ENCODE measurements at regions not wholly inside any gene's neighbourhood (a gene's known extent, or its start where the extent isn't known, plus 50 kb on each side); places are given as distances from the start of the nearest gene placed in this dataset.

GRCh38 chr15:39270934-39271333 is 309.9 kb upstream of the THBS1 start:
- ATAC-seq = peak; percentile 82
- TF ChIP-seq TCF4 (CRISPR knock-in tag; IDR thresholded peaks at IDR 0.05; ENCODE audit: borderline replicate concordance) (no peak), ARNTL (CRISPR knock-in tag; IDR thresholded peaks at IDR 0.05; ENCODE audit: borderline replicate concordance, low read depth) (no peak), CSRNP3 (CRISPR knock-in tag; IDR thresholded peaks at IDR 0.05) (no peak), TSHZ2 (CRISPR knock-in tag; IDR thresholded peaks at IDR 0.05) (no peak), CREB5 (CRISPR knock-in tag; IDR thresholded peaks at IDR 0.05; ENCODE audit: low read depth) (no peak), ZNF565 (CRISPR knock-in tag; conservative IDR thresholded peaks at IDR 0.05; ENCODE audit: low read depth) (no peak), PPARA (CRISPR knock-in tag; IDR thresholded peaks at IDR 0.05; ENCODE audit: borderline replicate concordance) (no peak), ZNF8 (CRISPR knock-in tag; IDR thresholded peaks at IDR 0.05) (no peak), ZC3H10 (CRISPR knock-in tag; IDR thresholded peaks at IDR 0.05) (no peak), CSDC2 (CRISPR knock-in tag; IDR thresholded peaks at IDR 0.05) (no peak), TOX (CRISPR knock-in tag; IDR thresholded peaks at IDR 0.05; ENCODE audit: borderline replicate concordance) (no peak), PATZ1 (CRISPR knock-in tag; IDR thresholded peaks at IDR 0.05; ENCODE audit: borderline replicate concordance) (no peak), BACH2 (CRISPR knock-in tag; IDR thresholded peaks at IDR 0.05; ENCODE audit: borderline replicate concordance) (no peak), ZNF70 (CRISPR knock-in tag; IDR thresholded peaks at IDR 0.05) (no peak), ESRRG (CRISPR knock-in tag; IDR thresholded peaks at IDR 0.05) (no peak), RARB (CRISPR knock-in tag; IDR thresholded peaks at IDR 0.05) (no peak), GLIS3 (CRISPR knock-in tag; IDR thresholded peaks at IDR 0.05) (no peak), OSR1 (CRISPR knock-in tag; IDR thresholded peaks at IDR 0.05) (no peak)

GRCh38 chr15:39272901-39273300 is 308.0 kb upstream of the THBS1 start:
- ATAC-seq = no peak
- TF ChIP-seq ZFP30 (CRISPR knock-in tag; IDR thresholded peaks at IDR 0.05) = no peak
- no peak for TF ChIP-seq ISL1 (CRISPR knock-in tag; IDR thresholded peaks at IDR 0.05)

GRCh38 chr15:39273717-39274411 is 307.0 kb upstream of the THBS1 start:
- TF ChIP-seq BACH2 (CRISPR knock-in tag; IDR thresholded peaks at IDR 0.05; ENCODE audit: borderline replicate concordance) (no peak), ARNTL (CRISPR knock-in tag; IDR thresholded peaks at IDR 0.05; ENCODE audit: borderline replicate concordance, low read depth) (no peak), ZNF70 (CRISPR knock-in tag; IDR thresholded peaks at IDR 0.05) (no peak), GLIS3 (CRISPR knock-in tag; IDR thresholded peaks at IDR 0.05) (no peak), CREB5 (CRISPR knock-in tag; IDR thresholded peaks at IDR 0.05; ENCODE audit: low read depth) (no peak), ZFP3 (CRISPR knock-in tag; IDR thresholded peaks at IDR 0.05) (no peak), ZFP30 (CRISPR knock-in tag; IDR thresholded peaks at IDR 0.05) (no peak), ISL1 (CRISPR knock-in tag; IDR thresholded peaks at IDR 0.05) (no peak)
- no peak for ATAC-seq
